MM.1S (cell line): ENCODE measurements at regions not wholly inside any gene's neighbourhood (a gene's known extent, or its start where the extent isn't known, plus 50 kb on each side); places are given as distances from the start of the nearest gene placed in this dataset.
A peak's percentile ranks its signal among the peaks of the same experiment; 100 is the strongest.

Experiments used
- DNase-seq: peaks from one replicate; pipeline ENCODE4 v3.0.0-alpha.2; 2015
- H2AFZ ChIP-seq: fragments of 300-600 bp; sonication (generic); 2 replicates; pipeline ENCODE4 v1.6.0; 2016; ENCODE audit warnings: antibody characterized with exemption, low read length
- H3F3A ChIP-seq: fragments of 300-600 bp; sonication (generic); 2 replicates; pipeline ENCODE4 v1.6.1; 2016; ENCODE audit warnings: mild to moderate bottlenecking, antibody characterized with exemption, low read length, moderate library complexity, mixed read lengths; ENCODE audit not compliant: insufficient read depth
- H3K27ac ChIP-seq: fragments of 300-600 bp; sonication (generic); 2 replicates; pipeline ENCODE4 v1.5.1; 2016; ENCODE audit warnings: mild to moderate bottlenecking, low read length
- H3K27me3 ChIP-seq: fragments of 300-600 bp; sonication (generic); replicated peaks from 2 replicates; pipeline ENCODE4 v1.6.0; 2016; ENCODE audit warnings: low read length; ENCODE audit not compliant: insufficient read depth
- H3K36me3 ChIP-seq: fragments of 300-600 bp; sonication (generic); replicated peaks from 2 replicates; pipeline ENCODE4 v1.6.1; 2016; ENCODE audit warnings: mild to moderate bottlenecking, low read length, mixed read lengths; ENCODE audit not compliant: insufficient read depth
- H3K4me1 ChIP-seq: fragments of 300-600 bp; sonication (generic); 2 replicates; pipeline ENCODE4 v1.6.1; 2016; ENCODE audit warnings: low read length, mixed read lengths
- H3K4me2 ChIP-seq: fragments of 300-600 bp; sonication (generic); 2 replicates; pipeline ENCODE4 v1.6.0; 2016; ENCODE audit warnings: low read depth, low read length
- H3K4me3 ChIP-seq: fragments of 300-600 bp; sonication (generic); 2 replicates; pipeline ENCODE4 v1.5.1; 2016; ENCODE audit warnings: low read length, mixed read lengths
- H3K79me2 ChIP-seq: fragments of 300-600 bp; sonication (generic); 2 replicates; pipeline ENCODE4 v1.6.1; 2016; ENCODE audit warnings: mixed run types, low read length, mixed read lengths
- H3K9ac ChIP-seq: fragments of 300-600 bp; sonication (generic); 2 replicates; pipeline ENCODE4 v1.6.1; 2016; ENCODE audit warnings: low read length, mixed read lengths
- H3K9me2 ChIP-seq: fragments of 300-600 bp; sonication (generic); replicated peaks from 2 replicates; pipeline ENCODE4 v1.6.1; 2016; ENCODE audit warnings: mild to moderate bottlenecking, low read length, mixed read lengths; ENCODE audit not compliant: insufficient read depth
- H3K9me3 ChIP-seq: fragments of 300-600 bp; sonication (generic); replicated peaks from 2 replicates; pipeline ENCODE4 v1.6.1; 2016; ENCODE audit warnings: mild to moderate bottlenecking, low read length, mixed read lengths; ENCODE audit not compliant: insufficient read depth
- H4K20me1 ChIP-seq: fragments of 300-600 bp; sonication (generic); 2 replicates; pipeline ENCODE4 v1.6.1; 2016; ENCODE audit warnings: mild to moderate bottlenecking, low read length, moderate library complexity, mixed read lengths; ENCODE audit not compliant: insufficient read depth
- EZH2 ChIP-seq: fragments of 300-600 bp; sonication (generic); optimal IDR thresholded peaks from 2 replicates; pipeline ENCODE3; 2017; ENCODE audit warnings: low read depth, mild to moderate bottlenecking, antibody characterized with exemption, low read length, mixed read lengths
- EZH2phosphoT487 ChIP-seq: fragments of 300-600 bp; sonication (generic); IDR thresholded peaks from 2 replicates; pipeline ENCODE4 v1.6.1; 2018; ENCODE audit warnings: antibody characterized with exemption, low read length
- TF ChIP-seq, protein P1 (sequence below): fragments of 300-600 bp; sonication (generic); IDR thresholded peaks from 2 replicates; pipeline ENCODE4 v1.5.1; 2016; ENCODE audit warnings: antibody characterized with exemption, low read length, mixed read lengths

DNA sequence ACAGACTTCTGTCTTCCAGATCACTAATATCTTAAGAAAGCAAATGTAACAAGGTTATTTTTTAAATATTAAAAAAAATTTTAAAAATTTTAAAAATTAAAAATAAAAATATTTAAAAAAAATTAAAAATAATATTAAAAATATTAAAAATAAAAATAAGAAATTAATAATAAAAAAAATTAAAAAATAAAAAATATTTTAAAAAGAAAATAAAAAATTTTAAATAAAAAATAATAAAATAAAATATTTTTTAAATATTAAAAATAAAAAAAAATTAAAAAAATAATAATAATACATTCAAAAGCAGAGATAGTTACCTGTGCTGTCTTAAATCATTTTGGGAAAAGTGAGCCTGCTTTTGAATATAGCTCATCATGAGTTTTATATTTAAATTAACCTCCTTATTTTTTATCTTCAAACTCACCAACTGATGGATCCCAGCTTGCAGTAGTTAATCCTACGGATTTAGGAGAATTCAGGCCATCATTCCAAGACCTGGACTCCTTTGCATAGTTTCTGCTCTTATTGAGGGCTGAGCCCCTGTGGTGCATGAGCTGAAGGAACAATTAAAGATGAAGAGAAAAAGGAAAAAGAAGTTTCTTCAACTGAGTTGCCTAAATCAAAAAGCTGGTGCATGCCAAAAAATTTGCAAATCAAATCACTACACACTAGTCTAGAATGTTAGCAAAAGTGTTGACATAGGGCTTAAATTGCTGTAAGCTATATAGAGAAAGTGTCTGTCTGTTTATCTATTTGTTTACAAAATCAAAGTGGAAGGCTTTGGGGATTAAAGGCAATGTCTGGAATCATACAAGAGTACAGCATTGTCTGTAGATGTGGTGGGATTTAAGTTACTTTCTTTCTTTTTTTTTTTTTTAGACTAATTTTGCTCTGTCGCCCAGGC is 50.5 kb upstream of the ZNF438 start:
- no peak overlapping the region for H3K9ac ChIP-seq
- H2AFZ ChIP-seq = no peak overlapping the region
- no peaks in the 10 kb centered on the region for H3F3A ChIP-seq
- H3K79me2 ChIP-seq = no peaks in the 10 kb centered on the region
- H3K9me3 ChIP-seq = no peaks in the 10 kb centered on the region
- no peaks in the 10 kb centered on the region for H3K4me1 ChIP-seq
- H3K4me3 ChIP-seq = no peak overlapping the region
- TF ChIP-seq, protein P1, sequence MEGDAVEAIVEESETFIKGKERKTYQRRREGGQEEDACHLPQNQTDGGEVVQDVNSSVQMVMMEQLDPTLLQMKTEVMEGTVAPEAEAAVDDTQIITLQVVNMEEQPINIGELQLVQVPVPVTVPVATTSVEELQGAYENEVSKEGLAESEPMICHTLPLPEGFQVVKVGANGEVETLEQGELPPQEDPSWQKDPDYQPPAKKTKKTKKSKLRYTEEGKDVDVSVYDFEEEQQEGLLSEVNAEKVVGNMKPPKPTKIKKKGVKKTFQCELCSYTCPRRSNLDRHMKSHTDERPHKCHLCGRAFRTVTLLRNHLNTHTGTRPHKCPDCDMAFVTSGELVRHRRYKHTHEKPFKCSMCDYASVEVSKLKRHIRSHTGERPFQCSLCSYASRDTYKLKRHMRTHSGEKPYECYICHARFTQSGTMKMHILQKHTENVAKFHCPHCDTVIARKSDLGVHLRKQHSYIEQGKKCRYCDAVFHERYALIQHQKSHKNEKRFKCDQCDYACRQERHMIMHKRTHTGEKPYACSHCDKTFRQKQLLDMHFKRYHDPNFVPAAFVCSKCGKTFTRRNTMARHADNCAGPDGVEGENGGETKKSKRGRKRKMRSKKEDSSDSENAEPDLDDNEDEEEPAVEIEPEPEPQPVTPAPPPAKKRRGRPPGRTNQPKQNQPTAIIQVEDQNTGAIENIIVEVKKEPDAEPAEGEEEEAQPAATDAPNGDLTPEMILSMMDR = no peak
- TF ChIP-seq EZH2 (no peak), EZH2phosphoT487 (no peak)
- H4K20me1 ChIP-seq = no peaks in the 10 kb centered on the region
- H3K27ac ChIP-seq = no peak overlapping the region
- no peaks in the 10 kb centered on the region for H3K36me3 ChIP-seq
- no peak overlapping the region for H3K4me2 ChIP-seq
- DNase-seq = no peak
- H3K9me2 ChIP-seq = no peaks in the 10 kb centered on the region
- H3K27me3 ChIP-seq = no peaks in the 10 kb centered on the region

DNA sequence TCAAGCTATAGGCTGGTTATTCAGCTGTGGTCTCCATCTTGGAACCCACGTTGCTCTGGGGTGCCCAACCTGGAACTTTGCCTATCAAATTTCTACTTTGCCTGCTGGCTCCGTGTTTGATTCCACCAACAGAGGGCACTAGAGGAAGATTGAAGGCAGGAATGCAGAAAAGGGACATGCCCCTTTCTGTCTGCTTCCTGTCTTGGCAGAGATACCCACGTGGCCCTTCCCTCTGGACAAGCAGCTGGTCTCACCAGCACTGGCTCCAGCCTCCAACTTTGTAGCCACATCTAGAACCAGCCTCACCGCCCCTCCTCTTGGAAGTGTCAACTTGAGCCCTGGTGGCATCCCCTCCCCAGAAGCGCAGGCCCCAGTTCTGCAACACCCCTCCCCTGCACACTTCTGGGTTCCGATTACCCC is 52.1 kb upstream of the ZNF438 start:
- no peaks in the 10 kb centered on the region for H4K20me1 ChIP-seq
- H3K9me2 ChIP-seq = no peaks in the 10 kb centered on the region
- no peak overlapping the region for H3K4me2 ChIP-seq
- H3K27ac ChIP-seq = no peak overlapping the region
- no peak overlapping the region for H3K4me3 ChIP-seq
- no peaks in the 10 kb centered on the region for H3K27me3 ChIP-seq
- peak overlapping the region; percentile 47 for H2AFZ ChIP-seq
- H3F3A ChIP-seq = no peaks in the 10 kb centered on the region
- TF ChIP-seq, protein P1 = peak; percentile 66
- TF ChIP-seq EZH2 = no peak
- TF ChIP-seq EZH2phosphoT487 = no peak
- H3K4me1 ChIP-seq = no peaks in the 10 kb centered on the region
- no peaks in the 10 kb centered on the region for H3K9me3 ChIP-seq
- H3K36me3 ChIP-seq = no peaks in the 10 kb centered on the region
- peak; percentile 63 for DNase-seq
- no peak overlapping the region for H3K9ac ChIP-seq
- no peaks in the 10 kb centered on the region for H3K79me2 ChIP-seq

DNA sequence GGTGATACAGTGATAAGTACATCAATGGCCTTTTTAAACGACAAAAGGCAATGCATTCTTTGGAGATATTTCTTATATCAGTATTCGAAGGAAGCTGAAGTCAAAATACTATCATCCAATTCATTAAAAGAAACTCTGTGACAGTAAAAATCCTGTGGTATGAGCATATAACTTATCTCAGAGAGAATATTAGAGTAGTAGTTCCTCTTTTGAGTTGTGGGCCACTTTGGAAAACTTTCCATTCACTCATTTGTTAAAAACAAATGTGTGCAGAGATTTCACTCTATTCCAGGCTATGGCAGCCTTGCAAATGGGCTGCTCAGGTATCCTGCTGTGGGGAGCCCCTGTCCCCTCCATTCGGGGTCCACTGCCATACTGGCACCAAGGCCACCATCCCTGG is 55.3 kb upstream of the ZNF438 start:
- Histone ChIP-seq H3K79me2 (no peaks in the 10 kb centered on the region), H3F3A (peaks cover 4% of the 10 kb centered on the region; the same call in 1 of the 2 replicates), H3K9me2 (no peaks in the 10 kb centered on the region), H3K27ac (no peak overlapping the region), H4K20me1 (no peaks in the 10 kb centered on the region), H3K9me3 (no peaks in the 10 kb centered on the region), H3K27me3 (no peaks in the 10 kb centered on the region), H3K36me3 (no peaks in the 10 kb centered on the region), H3K4me1 (peaks cover 9% of the 10 kb centered on the region; the same call in 1 of the 2 replicates), H3K4me3 (no peak overlapping the region), H3K4me2 (no peak overlapping the region), H2AFZ (no peak overlapping the region), H3K9ac (no peak overlapping the region)
- no peak for DNase-seq
- TF ChIP-seq, protein P1 = no peak
- TF ChIP-seq EZH2 = no peak
- no peak for TF ChIP-seq EZH2phosphoT487
